Peyer's patch (tissue), 4 donors: ENCODE measurements at regions not wholly inside any gene's neighbourhood (a gene's known extent, or its start where the extent isn't known, plus 50 kb on each side); places are given as distances from the start of the nearest gene placed in this dataset.

Experiments
- DNase-seq, 3 donors: peaks; one replicate each; pipeline ENCODE4 v3.0.0-alpha.2; 2017 to 2019
- H3K27ac ChIP-seq, 4 donors: fragments of 200-600 bp; sonication (generic); one replicate each; pipeline ENCODE4 v1.5.1; 2016 to 2019
- H3K27me3 ChIP-seq, 2 donors: fragments of 200-600 bp; sonication (generic); one replicate each; pipeline ENCODE4 v1.5.1; 2019
- H3K36me3 ChIP-seq, 3 donors: fragments of 200-600 bp; sonication (generic); one replicate each; pipeline ENCODE4 v1.5.1; 2016 to 2019
- H3K4me1 ChIP-seq, 4 donors: fragments of 200-600 bp; sonication (generic); one replicate each; pipeline ENCODE4 v1.5.1; 2016 to 2019
- H3K4me3 ChIP-seq, 4 donors: fragments of 200-600 bp; sonication (generic); 1 replicate in 3 of 4; 2 replicates in 1 of 4; pipeline ENCODE4 v1.5.1; 2016 to 2019; ENCODE audit warnings: mild to moderate bottlenecking in 1 of 4
- H3K9me3 ChIP-seq, 4 donors: fragments of 200-600 bp; sonication (generic); one replicate each; pipeline ENCODE4 v1.5.1; 2016 to 2019; ENCODE audit warnings: mild to moderate bottlenecking in 1 of 4
- CTCF ChIP-seq, 6 experiments: fragments of 450-650 bp in 4 of 6; fragments of 200-600 bp in 2 of 6; sonication (generic) in 1 of 6; IDR thresholded peaks; one replicate each; pipeline ENCODE4 v1.5.1; 2017 to 2019; ENCODE audit warnings: antibody characterized with exemption in 6 of 6, mild to moderate bottlenecking in 3 of 6, moderate library complexity in 1 of 6
- POLR2A ChIP-seq, 2 donors: fragments of 450-650 bp; IDR thresholded peaks; one replicate each; pipeline ENCODE4 v1.5.1; 2017; ENCODE audit warnings: antibody characterized with exemption in 2 of 2, mild to moderate bottlenecking in 2 of 2, moderate library complexity in 2 of 2

GRCh38 chr6:10330515-10330914, 84.4 kb downstream of the TFAP2A start:
- no peak for TF ChIP-seq POLR2A (IDR thresholded peaks at IDR 0.05)
- TF ChIP-seq CTCF (IDR thresholded peaks at IDR 0.05): no peak
- no peak overlapping the region for H3K27ac ChIP-seq
- H3K36me3 ChIP-seq: no peaks in the 10 kb centered on the region
- H3K27me3 ChIP-seq: no peaks in the 10 kb centered on the region
- no peak for DNase-seq
- H3K4me3 ChIP-seq: no peak overlapping the region
- no peaks in the 10 kb centered on the region for H3K9me3 ChIP-seq
- no peaks in the 10 kb centered on the region for H3K4me1 ChIP-seq

- TF ChIP-seq CTCF (IDR thresholded peaks at IDR 0.05) (no peak), POLR2A (IDR thresholded peaks at IDR 0.05) (no peak)
- Histone ChIP-seq H3K4me3 (no peak overlapping the region), H3K27ac (no peak overlapping the region), H3K9me3 (no peaks in the 10 kb centered on the region), H3K27me3 (no peaks in the 10 kb centered on the region), H3K4me1 (no peaks in the 10 kb centered on the region), H3K36me3 (no peaks in the 10 kb centered on the region)
- DNase-seq: no peak
Measured at GRCh38 chr6:10323018-10323417, 91.9 kb downstream of the TFAP2A start.

GRCh38 chr6:10320291-10320690, 94.6 kb downstream of the TFAP2A start:
- Histone ChIP-seq H3K9me3 (no peaks in the 10 kb centered on the region), H3K27me3 (no peaks in the 10 kb centered on the region), H3K4me3 (no peak overlapping the region), H3K36me3 (no peaks in the 10 kb centered on the region), H3K4me1 (no peaks in the 10 kb centered on the region), H3K27ac (no peak overlapping the region)
- no peak for TF ChIP-seq CTCF (IDR thresholded peaks at IDR 0.05)
- TF ChIP-seq POLR2A (IDR thresholded peaks at IDR 0.05): no peak
- no peak for DNase-seq

- no peak overlapping the region for H3K4me3 ChIP-seq
- DNase-seq: no peak
- no peak for TF ChIP-seq CTCF (IDR thresholded peaks at IDR 0.05)
- TF ChIP-seq POLR2A (IDR thresholded peaks at IDR 0.05): no peak
- H3K27ac ChIP-seq: peak overlapping the region in 1 of 4 donors; percentile 2
- no peaks in the 10 kb centered on the region for H3K9me3 ChIP-seq
- H3K4me1 ChIP-seq: no peaks in the 10 kb centered on the region
- no peaks in the 10 kb centered on the region for H3K27me3 ChIP-seq
- H3K36me3 ChIP-seq: no peaks in the 10 kb centered on the region
Measured at GRCh38 chr6:10316373-10316721, 98.5 kb downstream of the TFAP2A start.

GRCh38 chr6:10315658-10316372, 99.1 kb downstream of the TFAP2A start:
- H3K27me3 ChIP-seq: no peaks in the 10 kb centered on the region
- no peak for DNase-seq
- H3K36me3 ChIP-seq: no peaks in the 10 kb centered on the region
- H3K27ac ChIP-seq: peak overlapping the region in 1 of 4 donors; percentile 47
- no peak for TF ChIP-seq CTCF (IDR thresholded peaks at IDR 0.05)
- TF ChIP-seq POLR2A (IDR thresholded peaks at IDR 0.05): no peak
- no peak overlapping the region for H3K4me3 ChIP-seq
- H3K9me3 ChIP-seq: no peaks in the 10 kb centered on the region
- H3K4me1 ChIP-seq: no peaks in the 10 kb centered on the region

GRCh38 chr6:10315034-10315433, 99.8 kb downstream of the TFAP2A start:
- no peaks in the 10 kb centered on the region for H3K27me3 ChIP-seq
- no peaks in the 10 kb centered on the region for H3K4me1 ChIP-seq
- no peaks in the 10 kb centered on the region for H3K9me3 ChIP-seq
- H3K36me3 ChIP-seq: no peaks in the 10 kb centered on the region
- no peak for TF ChIP-seq CTCF (IDR thresholded peaks at IDR 0.05)
- no peak for TF ChIP-seq POLR2A (IDR thresholded peaks at IDR 0.05)
- no peak overlapping the region for H3K4me3 ChIP-seq
- no peak overlapping the region for H3K27ac ChIP-seq
- no peak for DNase-seq
